ENCODE measurements at regions not wholly inside any gene's neighbourhood (a gene's known extent, or its start where the extent isn't known, plus 50 kb on each side); places are given as distances from the start of the nearest gene placed in this dataset.
"Not testable (repeated sequence)": the region's sequence is repeated elsewhere in the genome, so short reads cannot be mapped to it uniquely, and the experiment has no call there.

DNA sequence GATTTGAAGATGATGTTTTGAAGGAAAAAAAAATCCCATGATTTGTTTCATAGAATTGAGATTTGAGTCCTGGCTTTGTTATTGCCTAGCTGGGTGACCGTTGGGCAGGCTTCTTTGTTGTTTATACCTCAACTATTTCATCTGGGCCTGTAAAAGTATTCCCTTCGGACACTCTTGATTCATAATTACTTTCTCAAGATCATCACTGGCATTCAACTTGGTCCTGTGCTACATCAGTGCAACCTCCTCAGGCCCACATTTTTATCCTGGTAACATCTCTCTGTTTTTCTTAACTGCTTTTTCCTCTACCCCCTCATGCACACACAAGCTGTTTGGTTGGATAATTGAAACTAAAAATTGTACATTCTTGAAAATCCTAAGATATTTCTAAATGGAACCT is 67.5 kb upstream of the P3H2 start:
- no peak for DNase-seq

DNA sequence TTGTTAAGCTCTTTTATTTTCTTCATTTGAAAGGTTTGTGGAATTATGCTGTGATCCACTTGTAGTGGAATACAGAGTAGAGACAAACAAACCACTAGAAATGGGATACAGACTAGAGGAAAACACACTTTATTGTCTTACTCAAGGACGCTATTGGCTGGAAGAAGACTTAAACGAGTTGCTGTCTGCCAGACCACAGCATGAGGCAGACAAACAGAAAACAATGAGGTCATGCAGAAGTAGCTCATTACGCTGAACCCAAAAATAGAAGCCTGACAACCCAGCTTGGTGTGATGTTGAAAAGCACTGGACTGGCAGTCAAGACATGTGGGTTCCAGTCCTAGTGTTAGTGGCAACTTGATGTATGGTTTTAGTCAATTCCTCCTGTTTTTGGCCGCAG is 62.4 kb upstream of the P3H2 start:
- no peak for DNase-seq

DNA sequence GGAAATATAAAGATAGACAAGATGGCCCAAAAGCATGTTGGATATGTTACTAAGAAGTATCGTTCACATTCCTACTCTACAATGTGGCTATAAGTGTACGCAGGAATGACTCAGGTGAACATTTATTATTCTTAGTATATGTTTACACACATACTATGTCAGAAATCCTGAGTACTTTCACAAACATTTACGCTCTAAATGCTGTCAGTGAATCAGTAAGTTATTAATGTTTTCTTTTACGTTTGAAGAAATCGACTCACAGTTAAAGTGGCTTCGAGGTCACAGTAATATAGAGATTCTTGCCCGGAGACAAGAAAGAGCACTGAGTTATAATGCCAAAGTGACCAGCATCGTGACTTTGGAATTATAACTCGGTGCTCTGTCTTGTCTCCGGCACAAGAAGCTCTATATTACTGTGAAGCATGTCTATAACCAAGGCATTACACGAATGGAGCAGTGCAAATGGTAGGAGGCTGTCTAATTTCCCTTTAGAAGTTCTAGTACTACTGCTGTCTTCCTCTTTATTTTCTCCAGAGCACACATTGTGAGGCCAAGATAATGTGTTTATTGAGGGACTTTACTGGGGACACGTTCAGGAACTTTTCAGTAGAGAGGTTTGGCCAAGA is 61.8 kb upstream of the P3H2 start:
- DNase-seq = no peak

DNA sequence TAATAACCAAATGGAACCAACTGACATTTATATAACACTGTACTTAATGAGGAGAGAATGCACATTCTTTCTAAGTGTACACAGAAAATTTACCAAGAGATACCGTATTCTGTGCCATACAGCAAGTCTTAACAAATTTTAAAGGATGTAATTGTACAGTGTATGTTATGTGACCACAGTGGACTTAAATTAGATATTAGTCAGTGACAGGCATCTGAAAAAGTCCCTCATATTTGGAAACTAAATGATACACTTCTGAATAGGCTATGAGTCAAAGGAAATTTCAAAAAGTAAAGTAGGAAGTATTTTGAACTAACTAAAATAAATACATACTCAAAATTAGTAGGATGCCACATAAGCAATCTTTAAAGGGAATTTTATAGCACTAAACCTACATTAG is 59.6 kb upstream of the P3H2 start:
- no peak for DNase-seq

DNA sequence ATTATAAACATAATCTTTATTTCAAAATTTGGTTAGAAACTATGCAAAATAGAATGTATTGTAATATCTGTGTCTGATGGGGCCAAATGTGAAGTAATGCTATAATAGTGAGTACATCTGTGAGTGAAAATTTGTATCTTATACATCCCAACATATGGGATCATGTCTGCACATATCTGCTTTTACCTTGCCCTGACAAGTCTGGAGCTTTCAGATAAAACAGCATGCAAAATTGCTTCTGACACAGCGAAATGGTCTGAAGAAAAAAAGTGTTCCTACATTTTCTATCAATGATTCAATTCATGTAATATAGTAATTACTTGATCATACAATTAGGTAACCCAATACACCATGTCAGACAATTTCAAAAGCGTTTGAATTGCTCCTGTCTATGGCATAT is 58.1 kb upstream of the P3H2 start:
- DNase-seq = no peak

DNA sequence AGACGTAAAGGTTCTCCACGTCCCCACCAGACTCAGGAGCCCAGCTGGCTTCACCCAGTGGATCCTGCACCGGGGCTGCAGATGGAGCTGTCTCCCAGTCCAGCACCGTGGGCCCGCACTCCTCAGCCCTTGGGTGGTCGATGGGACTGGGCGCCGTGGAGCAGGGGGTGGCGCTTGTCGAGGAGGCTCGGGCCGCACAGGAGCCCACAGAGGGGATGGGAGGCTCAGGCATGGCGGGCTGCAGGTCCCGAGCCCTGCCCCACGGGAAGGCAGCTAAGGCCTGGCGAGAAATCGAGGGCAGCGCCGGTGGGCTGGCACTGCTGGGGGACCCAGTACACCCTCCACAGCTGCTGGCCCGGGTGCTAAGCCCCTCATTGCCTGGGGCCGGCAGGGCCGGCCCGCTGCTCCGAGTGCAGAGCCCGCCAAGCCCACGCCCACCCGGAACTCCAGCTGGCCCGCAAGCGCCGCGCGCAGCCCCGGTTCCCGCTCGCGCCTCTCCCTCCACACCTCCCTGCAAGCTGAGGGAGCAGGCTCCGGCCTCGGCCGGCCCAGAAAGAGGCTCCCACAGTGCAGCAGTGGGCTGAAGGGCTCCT is 56.3 kb upstream of the P3H2 start:
- DNase-seq = not testable (repeated sequence)

DNA sequence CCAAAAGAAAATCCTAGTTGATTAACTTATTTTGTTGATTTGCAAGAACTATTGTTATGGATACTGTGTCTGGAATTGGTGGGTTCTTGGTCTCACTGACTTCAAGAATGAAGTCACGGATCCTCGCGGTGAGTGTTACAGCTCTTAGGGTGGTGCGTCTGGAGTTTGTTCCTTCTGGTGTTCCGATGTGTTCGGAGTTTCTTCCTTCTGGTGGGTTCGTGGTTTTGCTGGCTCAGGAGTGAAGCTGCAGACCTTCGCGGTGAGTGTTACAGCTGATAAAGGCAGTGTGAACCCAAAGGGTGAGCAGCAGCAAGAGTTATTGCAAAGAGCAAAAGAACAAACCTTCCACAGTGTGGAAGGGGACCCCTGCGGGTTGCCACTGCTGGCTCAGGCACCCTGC is 55.4 kb upstream of the P3H2 start:
- not testable (repeated sequence) for DNase-seq

DNA sequence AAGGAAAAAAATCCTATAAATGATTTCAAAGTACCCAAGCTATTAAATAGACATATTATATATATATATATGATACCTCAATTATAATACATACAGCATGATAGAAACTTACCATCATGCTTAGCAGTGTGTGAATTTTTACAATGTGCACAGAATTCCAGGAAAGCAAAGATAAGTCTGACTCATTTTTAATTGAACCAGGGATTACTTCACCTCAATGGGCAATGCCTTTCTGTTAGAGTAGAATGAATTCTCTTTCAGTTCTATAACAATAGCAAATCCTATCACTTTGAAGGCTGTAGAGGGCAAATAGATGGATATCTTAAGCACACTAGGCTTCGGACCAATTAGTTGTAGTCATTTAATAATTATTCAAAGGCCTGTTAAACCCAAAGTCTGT is 54.8 kb upstream of the P3H2 start:
- no peak for DNase-seq

DNA sequence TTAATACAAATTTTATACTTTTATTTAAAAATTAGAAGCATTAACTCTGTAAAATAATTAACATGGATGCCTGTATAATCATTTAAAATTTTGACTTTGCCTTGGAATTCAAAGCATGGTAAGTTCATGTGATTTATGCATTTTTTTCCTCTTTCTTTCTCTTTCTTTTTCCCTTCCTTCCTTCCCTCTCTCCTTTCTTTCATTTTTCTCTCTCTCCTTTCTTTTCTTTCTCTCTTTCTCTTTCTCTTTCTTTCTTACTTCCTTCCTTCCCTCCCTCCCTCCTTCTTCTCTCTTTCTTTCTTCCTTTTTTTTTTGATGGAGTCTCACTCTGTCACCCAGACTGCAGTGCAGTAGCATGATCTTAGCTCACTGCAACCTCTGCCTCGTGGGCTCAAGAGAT is 53.8 kb upstream of the P3H2 start:
- no peak for DNase-seq

DNA sequence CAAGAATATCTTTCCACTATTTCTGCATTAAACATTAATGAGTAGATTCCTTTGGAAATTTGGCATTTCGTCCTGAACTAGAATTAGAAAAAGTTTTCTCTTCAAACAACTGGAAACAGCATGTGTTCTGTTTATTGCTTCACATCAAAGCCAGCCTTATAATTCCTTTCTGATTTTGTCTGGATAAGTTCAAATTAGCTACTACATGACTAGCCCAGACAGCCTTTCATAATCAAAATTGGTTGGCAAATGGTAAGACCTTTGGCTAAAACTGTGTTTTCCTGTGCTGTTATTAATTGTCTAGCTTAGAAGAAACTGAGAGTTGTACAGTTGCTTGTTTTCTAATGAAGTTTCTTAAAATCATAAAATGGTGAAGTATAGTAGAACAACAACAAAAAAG is 52.7 kb upstream of the P3H2 start:
- no peak for DNase-seq

DNA sequence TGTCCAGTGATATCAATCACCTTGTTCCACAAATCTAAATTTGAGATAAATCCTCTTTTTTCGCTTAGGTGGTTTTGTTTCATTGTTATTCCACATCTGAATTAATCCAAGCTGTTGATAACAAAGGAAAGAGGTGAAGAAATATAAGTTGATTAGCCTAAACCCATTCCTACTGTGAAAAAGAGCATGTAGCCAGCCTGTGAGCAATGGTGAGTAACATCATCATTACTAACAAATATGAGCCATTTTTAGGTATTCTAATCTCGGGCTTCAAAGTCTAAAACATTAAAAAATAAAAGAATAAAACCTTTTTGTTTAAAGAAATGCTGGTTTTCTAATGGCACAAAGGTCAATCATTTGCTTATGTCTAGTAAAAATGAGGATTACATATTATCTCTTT is 52.1 kb upstream of the P3H2 start:
- no peak for DNase-seq
